Aorta (tissue), 5 donors: ENCODE measurements at regions not wholly inside any gene's neighbourhood (a gene's known extent, or its start where the extent isn't known, plus 50 kb on each side); places are given as distances from the start of the nearest gene placed in this dataset.

Experiments used
- ATAC-seq: fragments of 200-7000 bp; cut with Tn5 transposase; one replicate; pipeline ENCODE4 v1.9.1; 2022; ENCODE audit warnings: moderate library complexity; ENCODE audit not compliant: low FRiP score
- DNase-seq, 2 donors: peaks; one replicate each; pipeline ENCODE4 v3.0.0-alpha.2; 2020
- H3K27ac ChIP-seq, 2 donors: one replicate each; pipeline ENCODE4 v1.5.1; 2013; ENCODE audit warnings: low read length in 2 of 2, mild to moderate bottlenecking in 2 of 2, moderate library complexity in 2 of 2, control low read depth in 1 of 2, inconsistent platforms in 1 of 2, low read depth in 1 of 2
- H3K27me3 ChIP-seq, 2 donors: one replicate each; pipeline ENCODE4 v1.6.1; 2013; ENCODE audit warnings: control low read depth in 1 of 2, low read length in 1 of 2, mild to moderate bottlenecking in 1 of 2, moderate library complexity in 1 of 2; ENCODE audit not compliant: insufficient read depth in 2 of 2, control insufficient read depth in 1 of 2
- H3K36me3 ChIP-seq, 2 donors: one replicate each; pipeline ENCODE4 v1.6.1; 2013; ENCODE audit warnings: control low read depth in 1 of 2, low read length in 1 of 2, mild to moderate bottlenecking in 1 of 2; ENCODE audit not compliant: insufficient read depth in 2 of 2, control insufficient read depth in 1 of 2
- H3K4me1 ChIP-seq, 2 donors: one replicate each; pipeline ENCODE4 v1.6.1; 2013; ENCODE audit warnings: low read length in 2 of 2, control low read depth in 1 of 2, mild to moderate bottlenecking in 1 of 2, moderate library complexity in 1 of 2; ENCODE audit not compliant: insufficient read depth in 2 of 2, control insufficient read depth in 1 of 2
- H3K4me3 ChIP-seq, 2 donors: one replicate each; pipeline ENCODE4 v1.5.1; 2013; ENCODE audit warnings: low read length in 2 of 2, control low read depth in 1 of 2, mild to moderate bottlenecking in 1 of 2
- H3K9me3 ChIP-seq: one replicate; pipeline ENCODE4 v1.6.1; 2013; ENCODE audit warnings: mild to moderate bottlenecking, low read length; ENCODE audit not compliant: control insufficient read depth
- WGBS, 2 donors: extraction: QIAGEN DNeasy Blood & Tissue Kit; methylation state at CpG; one replicate each; pipeline ENCODE4 v1.1.7; 2013; 5-methylcytosine and 5-hydroxymethylcytosine counted together
- intact Hi-C, 2 donors: fragments of 100-400 bp; cut with DNase I; formaldehyde crosslinking; loops; one replicate each; pipeline versions ENCODE4 v1.14.2 to v1.15.0; 2022
- donor health status: healthy with polysubstance abuse.
- donor health status: Bipolar disorder and iron deficiency.
- donor health status: DM: no; HTN: no; CAD: no.
- donor health status: DM: no; HTN: no; CAD: no.
- donor health status: DM: yes; HTN: yes; CAD: no.

- Histone ChIP-seq H3K4me1 (no peaks in the 10 kb centered on the region), H3K27me3 (no peaks in the 10 kb centered on the region), H3K9me3 (no peaks in the 10 kb centered on the region), H3K4me3 (no peak overlapping the region), H3K27ac (no peak overlapping the region), H3K36me3 (no peaks in the 10 kb centered on the region)
- WGBS, 2 donors: 34 to 41% methylated on average over 8 of the region's 8 CpGs
- intact Hi-C loops: no loop called here
- no peak for ATAC-seq
- DNase-seq: no peak
Observed at GRCh38 chr3:16658004-16658924, 53.0 kb upstream of the DAZL start.

DNA sequence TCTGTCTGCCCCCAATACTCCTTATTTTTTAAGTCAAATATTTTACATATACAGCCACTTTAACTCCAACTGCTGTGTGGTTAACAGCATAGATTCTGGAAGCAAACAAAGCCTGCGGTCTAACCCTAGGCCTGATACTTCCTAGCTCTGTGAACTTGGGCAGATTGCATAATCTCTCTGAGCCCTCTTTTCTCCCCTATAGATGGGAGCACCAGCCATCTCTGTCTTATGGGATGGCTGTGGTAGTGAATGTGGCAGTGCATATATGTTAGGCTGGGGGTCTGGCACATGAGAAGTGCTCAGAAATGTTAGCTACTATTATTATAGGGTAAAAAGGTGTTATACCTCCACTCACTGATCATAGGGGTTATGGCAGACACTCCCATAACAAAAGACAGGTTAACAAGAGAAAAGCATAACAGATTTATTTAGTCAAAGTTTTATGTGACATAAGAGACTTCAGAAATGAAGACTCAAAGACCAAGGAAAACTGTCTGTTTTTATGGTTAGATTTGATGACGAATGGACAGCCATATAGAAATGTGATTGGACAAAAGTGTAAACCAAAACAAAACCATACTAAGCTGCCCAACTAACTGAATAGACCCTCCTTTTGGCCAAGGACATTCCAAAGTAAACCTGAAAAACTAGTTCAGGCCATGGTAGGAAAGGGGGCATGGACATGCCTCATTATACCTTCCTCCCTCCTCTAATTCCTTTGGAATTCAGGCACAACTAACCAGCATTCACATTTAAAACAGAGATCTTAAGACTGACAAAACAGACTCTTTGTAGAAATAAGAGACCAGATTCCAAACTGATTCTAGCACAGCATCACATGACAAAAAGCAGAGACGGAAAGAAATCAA is 53.9 kb upstream of the DAZL start:
- intact Hi-C loops: no loop called here

DNA sequence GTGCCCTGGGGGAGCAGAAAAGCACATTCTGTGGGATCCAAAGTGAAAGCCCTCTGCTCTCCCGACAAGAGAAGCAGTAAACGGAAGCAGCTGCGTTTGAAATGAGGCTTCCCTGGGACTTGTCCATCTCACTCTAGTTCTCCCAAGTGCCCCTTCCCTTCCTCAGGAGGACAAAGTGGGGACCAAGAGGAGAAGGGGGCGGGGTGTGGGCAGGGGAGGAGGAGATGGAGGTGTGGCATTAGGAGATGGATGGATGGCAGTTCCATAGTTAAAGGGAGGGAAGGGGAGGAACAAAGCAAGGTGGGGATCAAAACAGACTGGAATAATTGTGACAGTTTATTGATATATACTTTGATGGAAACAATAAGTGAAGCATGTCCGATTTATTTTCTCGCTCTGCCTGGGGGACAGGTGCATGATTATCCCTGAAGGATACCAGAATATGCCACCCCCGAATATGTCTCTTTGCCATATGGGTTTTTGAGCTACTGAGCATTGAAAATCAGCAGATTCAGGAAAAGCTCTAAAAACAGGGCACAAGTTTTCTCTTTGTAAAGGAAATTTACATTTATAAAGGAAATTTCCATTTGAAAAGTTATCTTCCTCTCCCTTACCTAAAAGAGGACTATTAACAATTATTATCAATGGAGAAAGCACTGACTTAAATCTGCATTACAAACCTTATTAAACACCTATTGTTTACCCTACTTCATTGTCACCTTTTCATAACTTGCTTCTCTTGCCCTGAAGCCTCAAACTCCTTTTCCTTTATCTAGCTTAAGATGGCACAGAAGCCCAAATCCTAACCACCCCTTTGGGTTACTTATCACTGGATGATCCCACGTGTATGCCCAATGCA is 58.9 kb upstream of the DAZL start:
- Histone ChIP-seq H3K4me1 (no peaks in the 10 kb centered on the region), H3K27me3 (no peaks in the 10 kb centered on the region), H3K9me3 (no peaks in the 10 kb centered on the region), H3K4me3 (no peak overlapping the region), H3K36me3 (no peaks in the 10 kb centered on the region), H3K27ac (no peak overlapping the region)
- intact Hi-C loops: no loop called here
- no peak for DNase-seq
- no peak for ATAC-seq
- 55 to 58% methylated on average over 8 of the region's 8 CpGs for WGBS, 2 donors

More for the DNA sequence above, 53.9 kb upstream of the DAZL start:
- H3K36me3 ChIP-seq: no peaks in the 10 kb centered on the region
- no peak for ATAC-seq
- DNase-seq: no peak
- no peak overlapping the region for H3K4me3 ChIP-seq
- H3K27me3 ChIP-seq: no peaks in the 10 kb centered on the region
- H3K4me1 ChIP-seq: no peaks in the 10 kb centered on the region
- H3K9me3 ChIP-seq: no peaks in the 10 kb centered on the region
- no peak overlapping the region for H3K27ac ChIP-seq
- WGBS, 2 donors: 79 to 81% methylated on average over 3 of the region's 3 CpGs

GRCh38 chr3:16665282-16665741 is 60.1 kb upstream of the DAZL start:
- Histone ChIP-seq H3K9me3 (no peaks in the 10 kb centered on the region), H3K27ac (no peak overlapping the region), H3K4me1 (no peaks in the 10 kb centered on the region), H3K27me3 (no peaks in the 10 kb centered on the region), H3K4me3 (no peak overlapping the region), H3K36me3 (no peaks in the 10 kb centered on the region)
- ATAC-seq (no peak), DNase-seq (no peak)
- WGBS, 2 donors: 34% methylated on average over 6 of the region's 6 CpGs
- intact Hi-C loops: no loop called here

DNA sequence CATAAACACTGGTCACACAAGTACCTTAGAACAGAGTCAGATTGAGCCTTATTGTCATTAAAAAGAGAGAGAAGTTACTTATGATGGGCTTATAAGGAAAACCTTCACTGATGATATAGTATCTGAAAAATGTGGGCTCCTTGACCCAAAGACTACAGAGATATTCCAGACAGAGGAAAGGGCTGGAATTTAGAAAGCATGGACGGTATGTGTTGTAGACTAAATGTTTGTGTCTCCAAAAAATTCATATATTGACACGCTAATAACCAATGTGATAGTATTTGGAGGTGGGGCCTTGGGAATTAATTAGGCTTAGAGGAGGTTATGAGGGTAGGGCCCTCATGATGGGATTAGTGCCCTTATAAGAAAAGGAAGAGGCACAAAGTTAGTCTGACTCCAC is 61.0 kb upstream of the DAZL start:
- H3K36me3 ChIP-seq: no peaks in the 10 kb centered on the region
- WGBS, 2 donors: 91 to 93% methylated on average over 2 of the region's 2 CpGs
- intact Hi-C loops: no loop called here
- H3K27me3 ChIP-seq: no peaks in the 10 kb centered on the region
- no peaks in the 10 kb centered on the region for H3K4me1 ChIP-seq
- no peak for ATAC-seq
- H3K9me3 ChIP-seq: no peaks in the 10 kb centered on the region
- H3K4me3 ChIP-seq: no peak overlapping the region
- DNase-seq: no peak
- H3K27ac ChIP-seq: no peak overlapping the region

GRCh38 chr3:16667633-16668032 is 62.4 kb upstream of the DAZL start:
- H3K27ac ChIP-seq: no peak overlapping the region
- DNase-seq (no peak), ATAC-seq (no peak)
- no peaks in the 10 kb centered on the region for H3K27me3 ChIP-seq
- H3K4me3 ChIP-seq: no peak overlapping the region
- no peaks in the 10 kb centered on the region for H3K4me1 ChIP-seq
- H3K36me3 ChIP-seq: no peaks in the 10 kb centered on the region
- intact Hi-C loops: no loop called here
- no peaks in the 10 kb centered on the region for H3K9me3 ChIP-seq
- 47 to 57% methylated on average over 4 of the region's 4 CpGs for WGBS, 2 donors

DNA sequence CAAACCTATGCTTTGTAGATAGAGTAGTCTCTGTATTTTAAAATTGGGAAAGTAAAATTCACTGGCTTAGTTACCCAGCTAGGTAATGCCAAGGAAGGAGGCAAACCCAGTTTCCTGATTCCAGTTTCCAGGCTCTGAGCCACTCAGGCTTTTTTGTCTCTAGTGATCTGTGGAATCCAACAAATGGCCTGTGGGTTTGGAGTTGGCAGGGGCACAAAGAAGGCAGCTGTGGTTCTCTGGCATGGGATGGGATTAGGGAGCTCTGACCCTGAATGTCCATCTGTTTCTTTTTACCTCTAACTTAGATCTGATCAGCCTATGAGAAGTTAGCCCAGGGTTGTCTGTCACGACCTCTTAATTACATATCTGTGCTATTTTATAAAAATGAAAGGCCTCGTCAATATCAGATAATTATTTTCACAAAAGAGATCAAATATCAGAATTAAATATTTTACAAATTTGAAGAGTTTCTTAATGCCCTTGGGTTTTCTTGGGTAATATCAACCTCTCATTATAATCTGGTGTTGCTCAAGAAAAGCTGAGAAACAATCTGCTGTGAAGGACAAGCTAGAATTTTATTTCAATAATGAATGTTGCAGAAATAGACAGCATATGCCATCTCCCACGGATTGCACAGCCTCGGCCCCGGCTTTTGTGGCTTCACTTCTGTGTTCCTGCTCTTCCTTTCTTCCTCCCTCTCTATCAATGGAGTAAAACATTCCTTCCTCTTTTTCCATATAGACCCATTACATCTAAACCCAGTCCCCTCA is 63.7 kb upstream of the DAZL start:
- intact Hi-C loops: no loop called here

GRCh38 chr3:16670191-16670590 is 65.0 kb upstream of the DAZL start:
- no peaks in the 10 kb centered on the region for H3K27me3 ChIP-seq
- DNase-seq: no peak
- ATAC-seq: no peak

More for the DNA sequence above, 63.7 kb upstream of the DAZL start:
- ATAC-seq (no peak), DNase-seq (no peak)
- H3K9me3 ChIP-seq: no peaks in the 10 kb centered on the region
- 91 to 93% methylated on average over 5 of the region's 5 CpGs for WGBS, 2 donors
- no peak overlapping the region for H3K27ac ChIP-seq
- H3K4me3 ChIP-seq: no peak overlapping the region
- H3K4me1 ChIP-seq: no peaks in the 10 kb centered on the region
- no peaks in the 10 kb centered on the region for H3K36me3 ChIP-seq
- H3K27me3 ChIP-seq: no peaks in the 10 kb centered on the region

More at GRCh38 chr3:16670191-16670590, 65.0 kb upstream of the DAZL start:
- Histone ChIP-seq H3K27ac (no peak overlapping the region), H3K4me1 (no peaks in the 10 kb centered on the region), H3K9me3 (no peaks in the 10 kb centered on the region), H3K4me3 (no peak overlapping the region), H3K36me3 (no peaks in the 10 kb centered on the region)
- intact Hi-C loops: no loop called here
